ENCODE measurements at regions not wholly inside any gene's neighbourhood (a gene's known extent, or its start where the extent isn't known, plus 50 kb on each side); places are given as distances from the start of the nearest gene placed in this dataset.

- TF ChIP-seq CTCF (IDR thresholded peaks at IDR 0.05; ENCODE audit: insufficient read depth, low read depth, low read length) (no peak), EZH2 (IDR thresholded peaks at IDR 0.05; ENCODE audit: insufficient read depth, low read length) (no peak)
Measured at GRCh38 chr16:9372934-9373890, 281.8 kb downstream of the HAPSTR1 start.
